ENCODE measurements at regions not wholly inside any gene's neighbourhood (a gene's known extent, or its start where the extent isn't known, plus 50 kb on each side); places are given as distances from the start of the nearest gene placed in this dataset.

DNA sequence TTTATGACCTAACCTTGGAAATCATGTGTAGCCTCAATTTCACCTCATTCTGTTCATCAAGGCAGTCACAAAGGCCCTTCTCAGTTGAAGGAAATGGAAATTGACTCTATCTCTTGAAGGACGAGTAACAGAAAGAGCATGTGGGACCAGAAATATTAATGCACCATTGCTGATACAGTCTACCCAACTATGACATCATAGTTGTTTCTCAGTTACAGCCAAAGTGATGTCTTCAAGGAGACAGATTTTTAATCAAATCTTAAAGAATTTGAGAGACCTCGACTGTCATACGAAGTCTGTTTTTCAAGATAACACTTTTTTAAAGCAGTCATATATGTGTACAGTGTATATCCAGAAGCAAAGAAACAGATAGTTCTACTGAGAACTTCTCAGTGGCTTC lies 335.7 kb upstream of the PHF14 start:
- Mint-ChIP-seq H3K4me1 (no peaks in the 10 kb centered on the region), H3K27ac (no peak overlapping the region), H3K27me3 (ENCODE audit: insufficient read depth, low read depth) (no peaks in the 10 kb centered on the region), H3K9me3 (no peaks in the 10 kb centered on the region), H3K4me3 (no peak overlapping the region), H3K36me3 (no peaks in the 10 kb centered on the region)
- DNase-seq (ENCODE audit: low spot score), result no peak
- no peak overlapping the region for H3K27ac ChIP-seq
- H3K4me1 ChIP-seq, result no peaks in the 10 kb centered on the region
- TF ChIP-seq EZH2phosphoT487 (IDR thresholded peaks at IDR 0.05), result no peak
- H4K20me1 ChIP-seq (ENCODE audit: low read depth), result no peaks in the 10 kb centered on the region
- no peaks in the 10 kb centered on the region for H3K36me3 ChIP-seq
- H3K9me3 ChIP-seq (ENCODE audit: low read depth), result no peaks in the 10 kb centered on the region
- no peak overlapping the region for H3K9ac ChIP-seq
- H3F3A ChIP-seq (ENCODE audit: low read depth), result no peaks in the 10 kb centered on the region
- H3K4me2 ChIP-seq, result no peak overlapping the region
- no peak overlapping the region for H3K4me3 ChIP-seq
- no peaks in the 10 kb centered on the region for H3K79me2 ChIP-seq (ENCODE audit: low read depth)
- no peaks in the 10 kb centered on the region for H3K27me3 ChIP-seq
- no peak overlapping the region for H2AFZ ChIP-seq (replicated peaks)

DNA sequence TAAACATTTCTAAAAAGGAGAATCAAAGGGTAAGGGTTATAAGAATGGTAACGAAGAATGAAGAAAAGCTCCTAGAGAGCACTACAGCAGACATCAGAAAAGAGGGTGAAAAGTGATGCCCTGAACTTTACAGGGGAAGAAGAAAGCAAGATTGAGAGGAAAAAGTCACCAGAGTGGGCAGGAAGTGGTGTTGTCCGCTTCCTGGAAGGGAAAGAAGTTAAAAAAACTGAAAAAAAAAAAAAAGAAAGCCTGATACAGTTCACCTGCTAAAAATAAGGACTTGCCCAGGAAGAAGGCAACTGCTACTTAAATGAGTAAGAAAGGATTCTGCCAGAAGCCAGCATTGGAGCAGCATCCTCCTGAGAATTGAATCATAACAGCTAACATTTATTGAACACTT lies 330.1 kb upstream of the PHF14 start:
- no peak overlapping the region for H3K4me2 ChIP-seq
- H3K9me3 Mint-ChIP-seq, result no peaks in the 10 kb centered on the region
- H3K27me3 ChIP-seq, result no peaks in the 10 kb centered on the region
- no peak overlapping the region for H3K4me3 ChIP-seq
- no peaks in the 10 kb centered on the region for H3F3A ChIP-seq (ENCODE audit: low read depth)
- H3K4me3 Mint-ChIP-seq, result no peak overlapping the region
- H3K27ac Mint-ChIP-seq, result no peak overlapping the region
- H3K36me3 Mint-ChIP-seq, result no peaks in the 10 kb centered on the region
- no peaks in the 10 kb centered on the region for H3K36me3 ChIP-seq
- H3K9ac ChIP-seq, result no peak overlapping the region
- H3K4me1 ChIP-seq, result no peaks in the 10 kb centered on the region
- no peaks in the 10 kb centered on the region for H3K79me2 ChIP-seq (ENCODE audit: low read depth)
- H4K20me1 ChIP-seq (ENCODE audit: low read depth), result no peaks in the 10 kb centered on the region
- peaks cover 12% of the 10 kb centered on the region for H3K4me1 Mint-ChIP-seq
- H3K27ac ChIP-seq, result no peak overlapping the region
- H2AFZ ChIP-seq (replicated peaks), result no peak overlapping the region
- H3K27me3 Mint-ChIP-seq (ENCODE audit: insufficient read depth, low read depth), result no peaks in the 10 kb centered on the region
- TF ChIP-seq, protein P1, sequence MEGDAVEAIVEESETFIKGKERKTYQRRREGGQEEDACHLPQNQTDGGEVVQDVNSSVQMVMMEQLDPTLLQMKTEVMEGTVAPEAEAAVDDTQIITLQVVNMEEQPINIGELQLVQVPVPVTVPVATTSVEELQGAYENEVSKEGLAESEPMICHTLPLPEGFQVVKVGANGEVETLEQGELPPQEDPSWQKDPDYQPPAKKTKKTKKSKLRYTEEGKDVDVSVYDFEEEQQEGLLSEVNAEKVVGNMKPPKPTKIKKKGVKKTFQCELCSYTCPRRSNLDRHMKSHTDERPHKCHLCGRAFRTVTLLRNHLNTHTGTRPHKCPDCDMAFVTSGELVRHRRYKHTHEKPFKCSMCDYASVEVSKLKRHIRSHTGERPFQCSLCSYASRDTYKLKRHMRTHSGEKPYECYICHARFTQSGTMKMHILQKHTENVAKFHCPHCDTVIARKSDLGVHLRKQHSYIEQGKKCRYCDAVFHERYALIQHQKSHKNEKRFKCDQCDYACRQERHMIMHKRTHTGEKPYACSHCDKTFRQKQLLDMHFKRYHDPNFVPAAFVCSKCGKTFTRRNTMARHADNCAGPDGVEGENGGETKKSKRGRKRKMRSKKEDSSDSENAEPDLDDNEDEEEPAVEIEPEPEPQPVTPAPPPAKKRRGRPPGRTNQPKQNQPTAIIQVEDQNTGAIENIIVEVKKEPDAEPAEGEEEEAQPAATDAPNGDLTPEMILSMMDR (IDR thresholded peaks at IDR 0.05), result no peak
- TF ChIP-seq EZH2phosphoT487 (IDR thresholded peaks at IDR 0.05) (no peak), EZH2 (IDR thresholded peaks at IDR 0.05) (no peak)
- no peak for DNase-seq (ENCODE audit: low spot score)
- no peaks in the 10 kb centered on the region for H3K9me3 ChIP-seq (ENCODE audit: low read depth)

DNA sequence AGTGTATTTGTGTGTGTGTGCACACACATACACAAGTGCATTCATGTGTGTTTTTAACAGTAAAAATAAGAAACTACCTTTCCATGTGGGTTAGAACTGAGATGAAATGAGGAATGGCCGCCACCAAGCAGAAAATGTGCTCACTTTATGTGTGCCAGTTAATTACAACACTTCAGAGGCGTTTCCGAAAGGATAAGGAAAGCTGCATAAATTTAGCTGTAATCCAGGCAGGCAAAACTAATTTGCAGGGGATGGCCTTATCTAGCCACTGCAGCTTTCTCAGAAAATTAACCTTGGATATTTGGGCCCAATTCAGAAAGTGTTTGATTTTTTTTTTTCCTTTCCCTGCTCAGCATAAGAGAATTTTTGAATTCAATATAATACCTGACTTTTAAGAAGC lies 328.8 kb upstream of the PHF14 start:
- Mint-ChIP-seq H3K4me3 (no peak overlapping the region), H3K27me3 (ENCODE audit: insufficient read depth, low read depth) (no peaks in the 10 kb centered on the region), H3K9me3 (no peaks in the 10 kb centered on the region), H3K4me1 (peaks cover 12% of the 10 kb centered on the region), H3K36me3 (no peaks in the 10 kb centered on the region), H3K27ac (peak overlapping the region; percentile 89)
- no peaks in the 10 kb centered on the region for H4K20me1 ChIP-seq (ENCODE audit: low read depth)
- H3F3A ChIP-seq (ENCODE audit: low read depth), result no peaks in the 10 kb centered on the region
- H3K79me2 ChIP-seq (ENCODE audit: low read depth), result no peaks in the 10 kb centered on the region
- no peaks in the 10 kb centered on the region for H3K27me3 ChIP-seq
- H2AFZ ChIP-seq (replicated peaks), result peak overlapping the region; percentile 66
- no peak for TF ChIP-seq EZH2 (IDR thresholded peaks at IDR 0.05)
- TF ChIP-seq, protein P1 (IDR thresholded peaks at IDR 0.05), result no peak
- no peak for TF ChIP-seq EZH2phosphoT487 (IDR thresholded peaks at IDR 0.05)
- no peak overlapping the region for H3K4me2 ChIP-seq
- no peak overlapping the region for H3K4me3 ChIP-seq
- no peak overlapping the region for H3K9ac ChIP-seq
- no peaks in the 10 kb centered on the region for H3K4me1 ChIP-seq
- H3K27ac ChIP-seq, result no peak overlapping the region
- H3K36me3 ChIP-seq, result no peaks in the 10 kb centered on the region
- no peaks in the 10 kb centered on the region for H3K9me3 ChIP-seq (ENCODE audit: low read depth)
- no peak for DNase-seq (ENCODE audit: low spot score)

DNA sequence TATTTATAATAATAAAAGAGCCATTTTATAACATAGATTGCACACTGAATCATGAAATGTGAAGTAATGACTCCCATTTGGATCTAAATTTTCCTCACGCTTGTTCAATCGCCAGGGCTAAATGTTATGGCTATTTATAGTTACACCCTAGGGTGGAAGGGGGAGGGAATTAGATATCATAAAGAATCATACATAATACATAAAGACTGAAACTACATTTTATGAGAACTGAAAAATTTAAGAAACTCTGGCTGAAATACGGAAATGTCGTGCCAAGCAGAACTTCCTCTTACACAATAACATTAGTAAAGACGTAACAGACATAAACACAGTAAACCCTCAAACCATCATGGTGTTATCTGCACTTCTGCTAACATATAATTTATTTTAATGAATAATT lies 327.5 kb upstream of the PHF14 start:
- TF ChIP-seq EZH2 (IDR thresholded peaks at IDR 0.05) (no peak), EZH2phosphoT487 (IDR thresholded peaks at IDR 0.05) (no peak)
- TF ChIP-seq, protein P1 (IDR thresholded peaks at IDR 0.05), result no peak

More for the DNA sequence above, 327.5 kb upstream of the PHF14 start:
- peaks cover 2% of the 10 kb centered on the region for H3K27me3 Mint-ChIP-seq (ENCODE audit: insufficient read depth, low read depth)
- no peaks in the 10 kb centered on the region for H3F3A ChIP-seq (ENCODE audit: low read depth)
- H2AFZ ChIP-seq (replicated peaks), result no peak overlapping the region
- no peaks in the 10 kb centered on the region for H3K36me3 Mint-ChIP-seq
- H3K9ac ChIP-seq, result no peak overlapping the region
- H3K9me3 Mint-ChIP-seq, result no peaks in the 10 kb centered on the region
- no peak overlapping the region for H3K4me3 Mint-ChIP-seq
- no peaks in the 10 kb centered on the region for H3K4me1 ChIP-seq
- no peaks in the 10 kb centered on the region for H3K9me3 ChIP-seq (ENCODE audit: low read depth)
- no peaks in the 10 kb centered on the region for H3K79me2 ChIP-seq (ENCODE audit: low read depth)
- H3K27ac ChIP-seq, result no peak overlapping the region
- no peaks in the 10 kb centered on the region for H3K36me3 ChIP-seq
- H3K4me1 Mint-ChIP-seq, result peaks cover 12% of the 10 kb centered on the region
- H3K27ac Mint-ChIP-seq, result no peak overlapping the region
- H4K20me1 ChIP-seq (ENCODE audit: low read depth), result no peaks in the 10 kb centered on the region
- no peak for DNase-seq (ENCODE audit: low spot score)
- no peaks in the 10 kb centered on the region for H3K27me3 ChIP-seq
- no peak overlapping the region for H3K4me2 ChIP-seq
- no peak overlapping the region for H3K4me3 ChIP-seq
